H1 (cell line): ENCODE measurements at regions not wholly inside any gene's neighbourhood (a gene's known extent, or its start where the extent isn't known, plus 50 kb on each side); places are given as distances from the start of the nearest gene placed in this dataset.

Experiments
- CTCF ChIA-PET: fragments of 300-600 bp; sonication (Branson Sonifier 250); formaldehyde crosslinking; loops from one replicate; lab custom pipeline; 2021; ENCODE audit not compliant: partially characterized antibody; lab: Charles Lee
- POLR2A ChIA-PET: fragments of 300-600 bp; sonication (Branson Sonifier 250); formaldehyde crosslinking; loops from one replicate; lab custom pipeline; 2021; ENCODE audit warnings: inconsistent platforms; ENCODE audit not compliant: partially characterized antibody; lab: Charles Lee
- DNase-seq, 2 experiments: peaks; one replicate each; pipeline versions ENCODE4 v3.0.0 to v3.0.0-alpha.2; 2010 to 2022; ENCODE audit warnings: low spot score in 2 of 2, low read depth in 1 of 2, mixed read lengths in 1 of 2
- FAIRE-seq: peaks from 2 replicates; lab custom pipeline; 2011; peaks lifted over from hg19 to GRCh38; lab: Jason Lieb, UNC
- H2AFZ ChIP-seq: 2 replicates; pipeline ENCODE4 v1.8.1; 2012; ENCODE audit warnings: low read length, inconsistent platforms
- H2AK5ac ChIP-seq: 2 replicates; pipeline ENCODE4 v1.6.1; 2013; ENCODE audit warnings: low read depth, low read length
- H2BK120ac ChIP-seq: replicated peaks from 2 replicates; pipeline ENCODE3; 2013; ENCODE audit warnings: low read depth, low read length, inconsistent platforms
- H2BK12ac ChIP-seq: 2 replicates; pipeline ENCODE4 v1.6.1; 2013; ENCODE audit warnings: low read depth, low read length
- H2BK15ac ChIP-seq: 2 replicates; pipeline ENCODE4 v1.6.1; 2013; ENCODE audit warnings: low read length
- H2BK20ac ChIP-seq: 2 replicates; pipeline ENCODE4 v1.6.1; 2013; ENCODE audit warnings: low read length
- H2BK5ac ChIP-seq: 2 replicates; pipeline ENCODE4 v1.6.1; 2013; ENCODE audit warnings: low read depth, low read length
- H3K14ac ChIP-seq: 2 replicates; pipeline ENCODE4 v1.6.1; 2013; ENCODE audit warnings: inconsistent platforms; ENCODE audit not compliant: insufficient read length
- H3K18ac ChIP-seq: 2 replicates; pipeline ENCODE4 v1.6.1; 2013; ENCODE audit warnings: low read length; ENCODE audit errors: extremely low read depth
- H3K23ac ChIP-seq: 2 replicates; pipeline ENCODE4 v1.6.1; 2013; ENCODE audit warnings: inconsistent platforms; ENCODE audit not compliant: insufficient read length
- H3K23me2 ChIP-seq: 2 replicates; pipeline ENCODE4 v1.6.1; 2013; ENCODE audit warnings: low read depth, low read length
- H3K27ac ChIP-seq: 2 replicates; pipeline ENCODE4 v1.6.1; 2011; ENCODE audit warnings: low read depth, low read length, inconsistent platforms
- H3K27me3 ChIP-seq, 4 experiments: replicated peaks in 1 of 4; 1 replicate in 1 of 4; 2 replicates in 3 of 4; pipeline versions ENCODE4 v1.6.1 to v1.8.1; 2011 to 2013; ENCODE audit warnings: low read length in 3 of 4, mild to moderate bottlenecking in 3 of 4, inconsistent platforms in 2 of 4, mixed read lengths in 2 of 4, moderate library complexity in 1 of 4; ENCODE audit not compliant: control insufficient read depth in 3 of 4, insufficient read depth in 3 of 4; ENCODE audit errors: extremely low read depth in 1 of 4
- H3K36me3 ChIP-seq, 4 experiments: 2 replicates each; pipeline versions ENCODE4 v1.6.1 to v1.8.1; 2011 to 2013; ENCODE audit warnings: mild to moderate bottlenecking in 4 of 4, low read length in 3 of 4, moderate library complexity in 2 of 4, control low read depth in 1 of 4, inconsistent platforms in 1 of 4; ENCODE audit not compliant: insufficient read depth in 4 of 4, control insufficient read depth in 2 of 4
- H3K4ac ChIP-seq: replicated peaks from 2 replicates; pipeline ENCODE3; 2013; ENCODE audit warnings: low read length, low read depth, mixed read lengths, inconsistent platforms; ENCODE audit not compliant: insufficient read length
- H3K4me1 ChIP-seq, 4 experiments: replicated peaks in 1 of 4; 1 replicate in 1 of 4; 2 replicates in 3 of 4; pipeline versions ENCODE4 v1.6.1 to v1.8.1; 2011 to 2013; ENCODE audit warnings: low read length in 3 of 4, inconsistent platforms in 2 of 4, mixed read lengths in 1 of 4; ENCODE audit not compliant: insufficient read depth in 4 of 4, control insufficient read depth in 3 of 4
- H3K4me2 ChIP-seq, 2 experiments: 2 replicates each; pipeline versions ENCODE4 v1.6.1 to v1.8.1; 2011 to 2013; ENCODE audit warnings: low read depth in 2 of 2, low read length in 2 of 2, control low read depth in 1 of 2, inconsistent platforms in 1 of 2, mild to moderate bottlenecking in 1 of 2; ENCODE audit not compliant: insufficient read depth in 1 of 2
- H3K4me3 ChIP-seq, 4 experiments: fragments of 200-600, 300-600 bp in 1 of 4; sonication (generic), shearing (Covaris generic), sonication (Bioruptor Twin) in 1 of 4; 2 replicates each; pipeline versions ENCODE4 v1.5.1 to v1.8.1; 2011 to 2016; ENCODE audit warnings: low read length in 4 of 4, low read depth in 3 of 4, control low read depth in 2 of 4, inconsistent platforms in 2 of 4, mild to moderate bottlenecking in 2 of 4, mixed read lengths in 1 of 4, moderate library complexity in 1 of 4; ENCODE audit not compliant: insufficient read depth in 2 of 4; ENCODE audit errors: extremely low read depth in 1 of 4
- H3K56ac ChIP-seq: replicated peaks from 2 replicates; pipeline ENCODE3; 2013; ENCODE audit warnings: low read depth, mild to moderate bottlenecking, mixed read lengths, low read length, inconsistent platforms; ENCODE audit not compliant: insufficient read length
- H3K79me1 ChIP-seq: 2 replicates; pipeline ENCODE4 v1.6.1; 2013; ENCODE audit warnings: low read depth, low read length, control low read depth
- H3K79me2 ChIP-seq, 2 experiments: 2 replicates each; pipeline versions ENCODE4 v1.6.1 to v1.8.1; 2012 to 2013; ENCODE audit warnings: low read length in 2 of 2, mild to moderate bottlenecking in 2 of 2, inconsistent platforms in 1 of 2; ENCODE audit not compliant: insufficient read depth in 2 of 2, control insufficient read depth in 1 of 2
- H3K9ac ChIP-seq, 4 experiments: replicated peaks in 1 of 4; 1 replicate in 1 of 4; 2 replicates in 3 of 4; pipeline versions ENCODE4 v1.6.1 to v1.8.1; 2011 to 2013; ENCODE audit warnings: low read depth in 3 of 4, low read length in 3 of 4, control low read depth in 2 of 4, mild to moderate bottlenecking in 2 of 4, moderate library complexity in 2 of 4, inconsistent platforms in 1 of 4; ENCODE audit errors: extremely low read depth in 1 of 4
- H3K9me3 ChIP-seq, 2 experiments: 2 replicates each; pipeline versions ENCODE4 v1.6.1 to v1.8.1; 2012 to 2013; ENCODE audit warnings: mild to moderate bottlenecking in 2 of 2, moderate library complexity in 2 of 2, control low read depth in 1 of 2, inconsistent platforms in 1 of 2, low read depth in 1 of 2, low read length in 1 of 2, mixed read lengths in 1 of 2; ENCODE audit not compliant: insufficient read depth in 2 of 2
- H4K20me1 ChIP-seq, 2 experiments: replicated peaks in 1 of 2; 2 replicates each; pipeline versions ENCODE3 to v1.8.1; 2011 to 2013; ENCODE audit warnings: inconsistent platforms in 2 of 2, low read length in 2 of 2, mild to moderate bottlenecking in 1 of 2; ENCODE audit not compliant: insufficient read depth in 2 of 2, control insufficient read depth in 1 of 2
- H4K5ac ChIP-seq: 2 replicates; pipeline ENCODE4 v1.6.1; 2013; ENCODE audit warnings: low read length, low read depth, mixed read lengths, inconsistent platforms; ENCODE audit not compliant: insufficient read length
- H4K8ac ChIP-seq: 2 replicates; pipeline ENCODE4 v1.8.0; 2013; ENCODE audit warnings: mild to moderate bottlenecking, moderate library complexity, low read length, inconsistent platforms; ENCODE audit not compliant: insufficient read depth; ENCODE audit errors: extremely low read depth
- H4K91ac ChIP-seq: replicated peaks from 2 replicates; pipeline ENCODE3; 2013; ENCODE audit warnings: low read length, mixed read lengths, inconsistent platforms; ENCODE audit not compliant: insufficient read length
- CEBPB ChIP-seq: IDR thresholded peaks from 2 replicates; pipeline ENCODE4 v1.6.1; 2012; ENCODE audit warnings: low read depth, low read length
- EGR1 ChIP-seq: IDR thresholded peaks from 2 replicates; pipeline ENCODE4 v1.6.1; 2011; ENCODE audit warnings: low read depth, low read length, borderline replicate concordance
- POU5F1 ChIP-seq: IDR thresholded peaks from 2 replicates; pipeline ENCODE4 v1.6.1; 2011; ENCODE audit warnings: low read depth, mild to moderate bottlenecking, low read length, moderate library complexity
- TBP ChIP-seq: IDR thresholded peaks from 2 replicates; pipeline ENCODE4 v1.6.1; 2011; ENCODE audit warnings: low read depth, low read length, improper control_type of control experiment
- YY1 ChIP-seq: IDR thresholded peaks from 2 replicates; pipeline ENCODE4 v1.6.1; 2011; ENCODE audit warnings: low read depth, mild to moderate bottlenecking, low read length
- WGBS, 2 experiments: shearing (Covaris generic) in 1 of 2; methylation state at CpG; one replicate each; pipeline versions ENCODE4 v1.1.6 to v1.1.7; 2013 to 2015; ENCODE audit warnings: low lambda C conversion rate in 2 of 2, mixed read lengths in 2 of 2, inconsistent platforms in 1 of 2, low coverage in 1 of 2, missing lambda C conversion rate in 1 of 2; ENCODE audit not compliant: insufficient replicate concordance in 2 of 2, insufficient coverage in 1 of 2, insufficient read length in 1 of 2; ENCODE audit errors: extremely low coverage in 1 of 2, missing lambda C conversion rate in 1 of 2; 5-methylcytosine and 5-hydroxymethylcytosine counted together

GRCh38 chr11:115751243-115752015 lies 247.2 kb upstream of the CADM1 start:
- Histone ChIP-seq H3K4me1 (0 out of 7 replicates have a peak, but pooled peaks cover 0 to 2% (median 0%) of the 10 kb centered on the region in 4 experiments), H3K18ac (no peak overlapping the region), H3K4me3 (no peak overlapping the region), H3K79me1 (no peaks in the 10 kb centered on the region), H3K27me3 (0 out of 7 replicates have a peak, but pooled peaks cover 0 to 4% (median 1%) of the 10 kb centered on the region in 4 experiments), H2AK5ac (no peak overlapping the region), H3K4ac (no peak overlapping the region), H3K9ac (no peak overlapping the region), H4K20me1 (no peaks in the 10 kb centered on the region), H3K23me2 (no peaks in the 10 kb centered on the region), H2BK5ac (no peak overlapping the region), H3K56ac (no peak overlapping the region), H4K5ac (no peak overlapping the region), H2BK20ac (no peak overlapping the region), H3K23ac (no peak overlapping the region), H3K27ac (no peak overlapping the region), H3K14ac (no peak overlapping the region), H2AFZ (no peak overlapping the region), H3K9me3 (no peaks in the 10 kb centered on the region), H2BK120ac (no peak overlapping the region), H2BK15ac (no peak overlapping the region), H4K8ac (no peak overlapping the region), H2BK12ac (no peak overlapping the region; the same call in 1 of the 2 replicates), H4K91ac (no peak overlapping the region), H3K36me3 (no peaks in the 10 kb centered on the region), H3K4me2 (no peak overlapping the region), H3K79me2 (no peaks in the 10 kb centered on the region)
- no peak for FAIRE-seq
- DNase-seq: no peak
- ChIA-PET CTCF (interaction anchor here (0.6 to 1.9 kb wide), 5 partner anchors 10 to 1035 kb away, joined by 3 to 8 read pairs (median 4); no protein-coding TSS in a partner anchor), POLR2A (interaction anchor here (0.6 kb wide), 1 partner anchor 9 kb away, joined by 3 read pairs; no protein-coding TSS in a partner anchor)
- 71% methylated on average over 6 of the region's 6 CpGs; no CpG with 5 or more reads in 1 of the 2 experiments for WGBS, 2 experiments
- TF ChIP-seq CEBPB (no peak), POU5F1 (no peak), EGR1 (no peak), TBP (no peak), YY1 (no peak)
